HEK293T (cell line): ENCODE measurements at regions not wholly inside any gene's neighbourhood (a gene's known extent, or its start where the extent isn't known, plus 50 kb on each side); places are given as distances from the start of the nearest gene placed in this dataset.

Experiments
- CTCF ChIA-PET: fragments of 350-600 bp; formaldehyde crosslinking; extraction: SDS; loops from one replicate; lab custom pipeline; 2021; ENCODE audit warnings: antibody characterized with exemption, inconsistent platforms; lab: Yijun Ruan, JAX
- POLR2A ChIA-PET: fragments of 350-600 bp; formaldehyde crosslinking; extraction: SDS; loops from one replicate; lab custom pipeline; 2020; ENCODE audit warnings: antibody characterized with exemption, inconsistent platforms; lab: Yijun Ruan, JAX
- DNase-seq: peaks from one replicate; pipeline ENCODE4 v3.0.0; 2012; ENCODE audit warnings: mixed read lengths; ENCODE audit errors: extremely low spot score
- ARNT ChIP-seq: fragments of 450-650 bp; IDR thresholded peaks from 2 replicates; pipeline ENCODE4 v1.6.1; 2017; ENCODE audit warnings: mild to moderate bottlenecking
- BHLHE40 ChIP-seq: fragments of 450-650 bp; IDR thresholded peaks from 2 replicates; pipeline ENCODE4 v1.6.1; 2016; ENCODE audit warnings: mild to moderate bottlenecking, moderate library complexity, borderline replicate concordance
- CTBP1 ChIP-seq: fragments of 450-650 bp; IDR thresholded peaks from 2 replicates; pipeline ENCODE4 v1.6.1; 2016; ENCODE audit warnings: borderline replicate concordance
- ELF4 ChIP-seq: fragments of 450-650 bp; IDR thresholded peaks from 2 replicates; pipeline ENCODE4 v1.6.1; 2017; ENCODE audit warnings: antibody characterized with exemption
- FOXA1 ChIP-seq: fragments of 450-650 bp; IDR thresholded peaks from 2 replicates; pipeline ENCODE4 v1.6.1; 2016; ENCODE audit warnings: mild to moderate bottlenecking
- FOXK2 ChIP-seq: fragments of 450-650 bp; IDR thresholded peaks from 2 replicates; pipeline ENCODE4 v1.6.1; 2016; ENCODE audit warnings: mild to moderate bottlenecking
- FOXM1 ChIP-seq: fragments of 450-650 bp; IDR thresholded peaks from 2 replicates; pipeline ENCODE4 v1.6.1; 2017; ENCODE audit warnings: mild to moderate bottlenecking, borderline replicate concordance
- HDGF ChIP-seq: fragments of 450-650 bp; IDR thresholded peaks from 2 replicates; pipeline ENCODE4 v1.6.1; 2017; ENCODE audit warnings: antibody characterized with exemption, borderline replicate concordance
- L3MBTL2 ChIP-seq: fragments of 450-650 bp; conservative IDR thresholded peaks from 2 replicates; pipeline ENCODE4 v1.6.1; 2016; ENCODE audit warnings: mild to moderate bottlenecking
- LEF1 ChIP-seq: fragments of 450-650 bp; IDR thresholded peaks from 2 replicates; pipeline ENCODE4 v1.6.1; 2017; ENCODE audit warnings: mild to moderate bottlenecking, borderline replicate concordance
- NFRKB ChIP-seq: fragments of 450-650 bp; IDR thresholded peaks from 2 replicates; pipeline ENCODE4 v1.6.1; 2016; ENCODE audit warnings: mild to moderate bottlenecking, moderate library complexity
- SP1 ChIP-seq: fragments of 450-650 bp; IDR thresholded peaks from 2 replicates; pipeline ENCODE4 v1.6.1; 2017
- SUZ12 ChIP-seq: fragments of 450-650 bp; IDR thresholded peaks from 2 replicates; pipeline ENCODE4 v1.6.1; 2016; ENCODE audit warnings: mild to moderate bottlenecking
- TARDBP ChIP-seq: fragments of 450-650 bp; IDR thresholded peaks from 2 replicates; pipeline ENCODE4 v1.6.1; 2016
- ZNF384 ChIP-seq: fragments of 450-650 bp; IDR thresholded peaks from 2 replicates; pipeline ENCODE4 v1.6.1; 2016
- TF ChIP-seq, protein P1 (sequence below): fragments of 450-650 bp; IDR thresholded peaks from 2 replicates; pipeline ENCODE4 v1.6.1; 2016

DNA sequence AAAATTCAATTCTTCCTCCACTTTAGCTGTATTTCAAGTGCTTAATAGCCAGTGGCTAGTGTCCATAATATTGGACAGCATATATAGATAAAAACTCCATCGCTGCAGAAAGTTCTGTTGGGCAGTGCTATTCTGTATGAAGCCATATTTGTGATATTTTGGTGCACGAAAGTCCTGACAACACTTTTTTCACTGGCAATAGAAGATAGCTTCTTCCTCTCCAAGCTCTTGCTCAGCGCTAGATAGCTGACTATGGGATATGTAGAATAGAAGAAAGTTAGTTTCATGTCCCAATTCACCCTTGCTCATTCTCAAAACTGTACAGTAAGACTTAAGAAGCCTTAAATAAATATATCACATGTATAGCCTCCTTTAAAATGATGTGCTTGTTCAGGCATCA is 269.9 kb downstream of the TLR4 start:
- ChIA-PET POLR2A (no interaction called here), CTCF (no interaction called here)
- TF ChIP-seq CTBP1 (no peak), BHLHE40 (no peak), ELF4 (no peak), ZNF384 (no peak), FOXM1 (no peak), SP1 (no peak), LEF1 (no peak), NFRKB (no peak), TARDBP (no peak), FOXA1 (no peak), SUZ12 (no peak), ARNT (no peak), L3MBTL2 (no peak), HDGF (no peak), FOXK2 (no peak)
- TF ChIP-seq, protein P1, sequence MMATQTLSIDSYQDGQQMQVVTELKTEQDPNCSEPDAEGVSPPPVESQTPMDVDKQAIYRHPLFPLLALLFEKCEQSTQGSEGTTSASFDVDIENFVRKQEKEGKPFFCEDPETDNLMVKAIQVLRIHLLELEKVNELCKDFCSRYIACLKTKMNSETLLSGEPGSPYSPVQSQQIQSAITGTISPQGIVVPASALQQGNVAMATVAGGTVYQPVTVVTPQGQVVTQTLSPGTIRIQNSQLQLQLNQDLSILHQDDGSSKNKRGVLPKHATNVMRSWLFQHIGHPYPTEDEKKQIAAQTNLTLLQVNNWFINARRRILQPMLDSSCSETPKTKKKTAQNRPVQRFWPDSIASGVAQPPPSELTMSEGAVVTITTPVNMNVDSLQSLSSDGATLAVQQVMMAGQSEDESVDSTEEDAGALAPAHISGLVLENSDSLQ: no peak
- DNase-seq: no peak

DNA sequence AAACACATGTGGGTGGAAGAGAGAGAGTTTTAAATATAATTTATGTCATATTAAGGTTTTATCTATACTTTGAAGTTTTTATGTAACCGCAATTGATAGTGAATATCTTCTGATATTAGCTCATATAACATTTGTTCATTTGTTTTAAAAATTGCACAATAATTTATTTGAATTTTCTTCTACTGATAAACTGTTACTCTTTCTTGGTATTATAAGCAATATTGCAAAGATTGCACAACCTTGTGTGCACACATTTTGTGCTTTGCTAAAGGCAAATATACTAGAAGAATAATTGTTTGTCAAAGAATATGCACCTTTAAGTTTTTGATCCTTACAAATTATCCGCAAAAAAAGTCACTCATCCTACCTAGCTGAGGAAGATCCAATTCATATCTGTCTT is 275.7 kb downstream of the TLR4 start:
- POLR2A ChIA-PET: no interaction called here
- CTCF ChIA-PET: no interaction called here
- TF ChIP-seq LEF1 (no peak), HDGF (no peak), TARDBP (no peak), NFRKB (no peak), CTBP1 (no peak), FOXA1 (no peak), SP1 (no peak), ELF4 (no peak), ZNF384 (no peak), ARNT (no peak), BHLHE40 (no peak), L3MBTL2 (no peak), SUZ12 (no peak), FOXK2 (no peak), FOXM1 (no peak)
- TF ChIP-seq, protein P1: no peak

DNA sequence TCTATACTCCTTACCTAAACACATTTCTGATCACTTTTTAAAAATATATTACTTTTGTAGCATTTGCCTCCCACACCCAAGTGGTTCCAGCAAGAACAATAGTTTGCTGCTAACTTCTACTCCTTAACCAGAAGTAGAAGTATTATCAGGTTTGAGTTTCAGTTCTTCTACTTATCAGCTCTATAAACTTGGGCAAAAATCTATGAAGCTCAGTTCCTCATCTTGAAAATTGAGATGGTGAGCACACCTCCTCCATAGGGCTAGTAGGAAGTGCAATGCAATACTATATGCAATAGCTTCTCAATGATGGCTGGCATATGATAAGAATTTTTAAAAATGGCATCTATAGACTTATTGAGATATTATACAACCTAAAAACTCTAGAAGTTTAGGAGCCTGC is 283.7 kb downstream of the TLR4 start:
- POLR2A ChIA-PET: no interaction called here
- TF ChIP-seq BHLHE40 (no peak), FOXA1 (no peak), ARNT (no peak), FOXM1 (no peak)
- CTCF ChIA-PET: no interaction called here
- DNase-seq: no peak

More for the DNA sequence above, 275.7 kb downstream of the TLR4 start:
- no peak for DNase-seq

DNA sequence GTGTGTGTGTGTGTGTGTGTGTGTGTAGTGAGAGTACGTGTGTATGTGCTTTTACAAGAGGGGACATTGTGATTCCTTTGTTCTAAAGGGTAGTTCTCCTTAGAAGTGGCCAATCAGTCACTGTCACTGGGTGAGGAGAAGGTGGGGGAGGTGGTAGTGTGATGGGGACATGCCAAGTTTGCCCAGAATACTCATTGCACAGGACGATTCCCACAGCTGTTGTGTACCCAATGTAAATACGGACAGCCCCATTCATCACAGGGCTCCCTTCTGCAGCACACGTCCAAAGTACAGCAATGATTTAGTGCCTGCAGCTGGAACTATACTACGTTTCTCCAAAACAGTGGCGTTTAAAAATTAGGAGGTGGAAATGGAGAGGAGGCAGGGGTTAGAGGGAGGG is 287.8 kb downstream of the TLR4 start:
- TF ChIP-seq SUZ12 (no peak), LEF1 (no peak), ELF4 (no peak), NFRKB (no peak), SP1 (no peak), CTBP1 (no peak), L3MBTL2 (no peak), FOXA1 (no peak), FOXK2 (no peak), ZNF384 (no peak), BHLHE40 (no peak), HDGF (no peak), TARDBP (no peak), ARNT (no peak), FOXM1 (no peak)
- TF ChIP-seq, protein P1: no peak
- ChIA-PET POLR2A (no interaction called here), CTCF (no interaction called here)
- no peak for DNase-seq

DNA sequence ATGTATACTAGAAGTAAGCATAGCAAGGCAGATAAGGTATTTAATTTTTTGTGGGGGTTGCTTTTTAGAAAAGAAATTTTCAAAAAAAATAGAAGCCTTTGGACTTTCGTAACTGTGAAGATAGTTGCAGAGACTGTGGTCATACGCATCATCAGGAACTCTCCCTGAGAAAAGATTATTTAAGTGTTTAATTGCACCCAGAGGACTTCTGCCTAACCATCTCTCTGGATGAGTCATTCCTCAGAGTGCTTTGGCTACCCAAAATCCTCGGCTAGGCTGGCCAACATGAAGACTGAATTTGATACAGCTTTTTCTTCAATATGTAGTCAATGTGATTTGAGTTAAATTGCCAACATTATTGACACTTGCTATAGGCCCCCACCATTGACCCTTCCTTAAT is 296.4 kb downstream of the TLR4 start:
- TF ChIP-seq NFRKB (no peak), FOXK2 (no peak), LEF1 (no peak), HDGF (no peak), TARDBP (no peak), CTBP1 (no peak), ZNF384 (no peak), FOXA1 (no peak), SP1 (no peak), BHLHE40 (no peak)
- TF ChIP-seq, protein P1: no peak
- ChIA-PET CTCF (no interaction called here), POLR2A (no interaction called here)
- no peak for DNase-seq

DNA sequence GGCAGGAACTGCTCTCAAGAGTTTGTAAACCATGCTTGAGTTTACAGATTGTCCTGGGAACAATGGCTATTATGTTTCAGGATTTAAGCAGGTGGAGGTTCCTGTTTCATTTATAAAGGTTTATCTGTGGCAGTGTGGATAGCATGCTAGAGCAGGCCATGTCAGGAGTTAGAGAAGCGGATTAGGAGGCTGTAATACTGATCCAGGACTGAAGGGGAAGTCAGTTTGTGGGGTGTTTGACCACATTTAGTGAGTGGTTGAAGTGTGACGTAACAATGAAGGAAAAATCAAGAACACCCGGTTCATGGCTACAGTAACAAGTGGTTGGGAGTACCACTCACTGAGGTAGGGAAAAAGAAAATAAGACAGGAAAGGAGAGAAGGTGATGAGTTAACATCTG is 299.0 kb downstream of the TLR4 start:
- CTCF ChIA-PET: no interaction called here
- TF ChIP-seq ELF4: no peak
- TF ChIP-seq BHLHE40: no peak
- TF ChIP-seq, protein P1: no peak
- no peak for TF ChIP-seq NFRKB
- no peak for TF ChIP-seq LEF1
- no peak for TF ChIP-seq L3MBTL2
- TF ChIP-seq ARNT: no peak
- TF ChIP-seq SP1: no peak
- TF ChIP-seq HDGF: no peak
- TF ChIP-seq FOXM1: no peak
- no peak for TF ChIP-seq TARDBP
- no peak for TF ChIP-seq FOXK2
- TF ChIP-seq FOXA1: no peak
- POLR2A ChIA-PET: no interaction called here
- no peak for DNase-seq
